ENCODE measurements at regions not wholly inside any gene's neighbourhood (a gene's known extent, or its start where the extent isn't known, plus 50 kb on each side); places are given as distances from the start of the nearest gene placed in this dataset.
"Not testable (repeated sequence)": the region's sequence is repeated elsewhere in the genome, so short reads cannot be mapped to it uniquely, and the experiment has no call there.

DNA sequence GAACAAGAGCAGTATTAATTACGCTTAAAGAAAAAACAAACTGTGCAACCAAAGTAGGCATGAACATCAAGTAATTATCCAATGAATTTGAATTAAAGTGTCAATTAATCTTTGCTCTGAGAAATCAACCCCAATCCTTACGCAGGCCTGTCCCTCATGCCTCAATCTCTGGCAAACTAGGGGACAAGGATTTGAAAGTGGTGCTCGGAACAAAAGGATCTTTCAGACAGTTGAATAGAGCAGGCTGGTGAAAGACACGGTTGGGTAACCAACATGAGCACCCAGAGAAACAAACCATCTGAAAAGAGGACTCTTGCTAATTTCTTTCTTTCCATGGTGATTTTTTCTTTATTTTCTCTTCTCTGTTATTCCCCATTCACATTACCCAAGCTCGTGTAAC is 203.5 kb upstream of the PHF14 start:
- TF ChIP-seq, protein P1, sequence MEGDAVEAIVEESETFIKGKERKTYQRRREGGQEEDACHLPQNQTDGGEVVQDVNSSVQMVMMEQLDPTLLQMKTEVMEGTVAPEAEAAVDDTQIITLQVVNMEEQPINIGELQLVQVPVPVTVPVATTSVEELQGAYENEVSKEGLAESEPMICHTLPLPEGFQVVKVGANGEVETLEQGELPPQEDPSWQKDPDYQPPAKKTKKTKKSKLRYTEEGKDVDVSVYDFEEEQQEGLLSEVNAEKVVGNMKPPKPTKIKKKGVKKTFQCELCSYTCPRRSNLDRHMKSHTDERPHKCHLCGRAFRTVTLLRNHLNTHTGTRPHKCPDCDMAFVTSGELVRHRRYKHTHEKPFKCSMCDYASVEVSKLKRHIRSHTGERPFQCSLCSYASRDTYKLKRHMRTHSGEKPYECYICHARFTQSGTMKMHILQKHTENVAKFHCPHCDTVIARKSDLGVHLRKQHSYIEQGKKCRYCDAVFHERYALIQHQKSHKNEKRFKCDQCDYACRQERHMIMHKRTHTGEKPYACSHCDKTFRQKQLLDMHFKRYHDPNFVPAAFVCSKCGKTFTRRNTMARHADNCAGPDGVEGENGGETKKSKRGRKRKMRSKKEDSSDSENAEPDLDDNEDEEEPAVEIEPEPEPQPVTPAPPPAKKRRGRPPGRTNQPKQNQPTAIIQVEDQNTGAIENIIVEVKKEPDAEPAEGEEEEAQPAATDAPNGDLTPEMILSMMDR (IDR thresholded peaks at IDR 0.05), result no peak
- TF ChIP-seq POLR2AphosphoS5 (IDR thresholded peaks at IDR 0.05), result no peak
- no peak for TF ChIP-seq POLR2A (IDR thresholded peaks at IDR 0.05)
- no peak for TF ChIP-seq EP300 (IDR thresholded peaks at IDR 0.05)
- H3K36me3 ChIP-seq, result no peaks in the 10 kb centered on the region
- no peak overlapping the region for H3K27ac ChIP-seq
- 68 to 72% methylated on average over 5 of the region's 5 CpGs for WGBS, 2 donors (ENCODE audit: low coverage in 1 of 2)
- H3K27me3 ChIP-seq, result no peaks in the 10 kb centered on the region
- no peak overlapping the region for H3K4me3 ChIP-seq
- no peak for ATAC-seq
- H3K4me1 ChIP-seq, result no peaks in the 10 kb centered on the region
- no peaks in the 10 kb centered on the region for H3K9me3 ChIP-seq

DNA sequence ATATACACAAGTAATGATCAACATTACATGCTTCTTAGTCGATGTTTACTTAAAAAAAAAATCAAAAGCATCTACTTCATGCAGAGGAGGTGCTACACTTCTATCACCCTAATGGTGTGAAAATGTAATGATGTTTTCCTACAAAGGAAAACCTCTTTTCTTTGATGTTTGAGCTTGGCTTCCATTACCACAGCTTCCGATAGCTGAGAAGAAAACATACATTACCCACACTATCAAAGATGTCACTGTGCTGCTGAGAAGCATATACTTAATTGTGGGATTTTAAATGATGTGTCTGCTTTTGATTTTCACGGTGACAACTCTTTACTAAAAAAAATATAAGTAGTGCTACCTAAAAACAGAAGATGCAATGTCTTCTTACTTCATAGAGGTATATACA is 200.2 kb upstream of the PHF14 start:
- no peak overlapping the region for H3K4me3 ChIP-seq
- no peak overlapping the region for H3K27ac ChIP-seq
- H3K4me1 ChIP-seq, result no peaks in the 10 kb centered on the region
- H3K9me3 ChIP-seq, result no peaks in the 10 kb centered on the region
- TF ChIP-seq EP300 (IDR thresholded peaks at IDR 0.05), result no peak
- TF ChIP-seq, protein P1 (IDR thresholded peaks at IDR 0.05), result no peak
- TF ChIP-seq POLR2AphosphoS5 (IDR thresholded peaks at IDR 0.05), result no peak
- no peak for TF ChIP-seq POLR2A (IDR thresholded peaks at IDR 0.05)
- 52 to 65% methylated on average over 2 to 3 of the region's 3 CpGs for WGBS, 2 donors (ENCODE audit: low coverage in 1 of 2)
- no peaks in the 10 kb centered on the region for H3K36me3 ChIP-seq
- no peak for ATAC-seq
- no peaks in the 10 kb centered on the region for H3K27me3 ChIP-seq

DNA sequence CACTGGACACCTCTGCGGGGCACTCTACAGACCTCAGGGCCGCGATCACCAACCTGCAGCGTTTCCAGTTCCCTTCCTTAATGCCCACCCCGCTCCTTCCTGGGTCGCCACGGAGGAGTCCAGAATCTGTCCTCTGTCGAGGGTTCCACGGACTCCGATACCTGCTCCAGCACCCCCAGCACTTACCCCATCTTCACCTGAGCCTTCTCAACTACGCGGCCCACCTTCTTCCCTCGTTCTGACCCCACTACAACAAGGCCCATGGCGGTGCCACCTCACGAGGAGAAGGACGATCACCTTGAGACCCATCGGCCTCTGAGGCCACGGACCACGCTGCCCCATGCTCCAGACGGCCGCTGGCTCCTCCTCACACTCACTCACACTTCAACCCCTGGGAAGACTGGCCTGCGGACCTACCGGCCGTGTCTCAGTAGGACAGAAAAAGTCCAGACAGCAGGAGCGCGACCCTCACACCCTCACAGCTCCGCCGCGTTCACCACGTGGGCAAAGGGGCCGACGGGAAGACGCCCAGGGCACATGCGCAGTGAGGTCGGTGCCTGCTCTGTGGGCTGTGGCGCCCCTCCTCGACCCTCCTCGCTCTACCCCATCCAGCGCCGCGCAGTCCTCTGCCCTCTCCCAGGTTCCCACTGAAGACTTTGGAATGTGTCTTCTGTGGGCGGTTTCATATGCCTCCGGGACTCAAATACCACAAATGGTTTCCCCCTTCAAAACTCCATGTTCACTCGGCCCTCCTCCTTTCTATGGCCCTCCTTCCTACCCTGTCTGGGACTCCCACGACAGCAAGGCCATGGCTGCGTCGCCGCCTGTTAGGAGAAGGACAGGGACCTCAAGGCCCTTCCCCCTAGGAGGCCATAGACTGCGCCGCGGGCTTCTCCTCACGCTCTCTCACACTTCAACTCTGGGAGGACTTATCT is 193.9 kb upstream of the PHF14 start:
- H3K36me3 ChIP-seq, result no peaks in the 10 kb centered on the region
- ATAC-seq, result no peak
- no peaks in the 10 kb centered on the region for H3K4me1 ChIP-seq
- no peaks in the 10 kb centered on the region for H3K9me3 ChIP-seq
- WGBS, 2 donors (ENCODE audit: low coverage in 1 of 2), result 94 to 97% methylated on average over 6 to 16 of the region's 52 CpGs
- H3K4me3 ChIP-seq, result no peak overlapping the region
- H3K27me3 ChIP-seq, result no peaks in the 10 kb centered on the region
- no peak overlapping the region for H3K27ac ChIP-seq
- TF ChIP-seq, protein P1 (IDR thresholded peaks at IDR 0.05), result no peak
- TF ChIP-seq POLR2AphosphoS5 (IDR thresholded peaks at IDR 0.05), result no peak

DNA sequence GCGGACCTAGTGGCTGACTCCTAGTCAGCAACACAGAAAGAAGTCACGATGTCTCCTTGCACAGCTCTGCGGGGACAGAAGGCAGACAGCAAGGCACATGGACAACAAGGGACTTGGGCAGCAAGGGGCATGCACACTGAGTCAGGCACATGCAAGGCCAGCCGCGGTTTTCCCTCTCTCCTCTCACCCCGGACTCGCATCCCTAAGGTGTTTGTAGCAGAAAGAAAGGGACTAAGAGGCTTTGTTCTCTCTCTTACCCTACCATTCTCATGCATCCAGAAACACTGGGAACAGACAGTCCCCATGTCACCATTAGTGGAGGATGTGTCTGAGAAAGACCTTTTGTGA is 193.3 kb upstream of the PHF14 start:
- no peaks in the 10 kb centered on the region for H3K36me3 ChIP-seq
- no peak overlapping the region for H3K27ac ChIP-seq
- TF ChIP-seq EP300 (IDR thresholded peaks at IDR 0.05) (no peak), POLR2A (IDR thresholded peaks at IDR 0.05) (no peak), POLR2AphosphoS5 (IDR thresholded peaks at IDR 0.05) (no peak)
- TF ChIP-seq, protein P1 (IDR thresholded peaks at IDR 0.05), result no peak
- WGBS, 2 donors (ENCODE audit: low coverage in 1 of 2), result 70% methylated on average over 5 of the region's 7 CpGs; no CpG with 5 or more reads in 1 of the 2 donors
- no peaks in the 10 kb centered on the region for H3K9me3 ChIP-seq
- H3K27me3 ChIP-seq, result no peaks in the 10 kb centered on the region
- no peak overlapping the region for H3K4me3 ChIP-seq
- ATAC-seq, result no peak
- H3K4me1 ChIP-seq, result no peaks in the 10 kb centered on the region

DNA sequence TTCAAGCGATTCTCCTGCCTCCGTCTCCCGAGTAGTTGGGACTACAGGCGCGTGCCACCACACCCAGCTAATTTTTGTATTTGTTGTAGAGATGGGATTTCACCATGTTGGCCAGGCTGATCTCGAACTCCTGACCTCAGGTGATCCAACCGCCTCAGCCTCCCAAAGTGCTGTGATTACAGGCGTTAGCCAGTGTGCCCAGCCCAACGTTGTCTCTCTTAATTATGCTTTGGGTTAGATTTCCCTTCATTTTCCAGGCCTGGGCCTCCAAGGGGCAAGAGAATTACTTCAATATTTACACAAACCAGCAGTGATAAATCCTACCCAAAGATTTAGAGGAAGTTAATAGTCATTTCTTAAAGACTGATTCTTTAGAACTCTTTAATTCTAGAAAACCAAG is 186.7 kb upstream of the PHF14 start:
- H3K4me1 ChIP-seq, H3K9me3 ChIP-seq, H3K4me3 ChIP-seq, H3K36me3 ChIP-seq, H3K27ac ChIP-seq, H3K27me3 ChIP-seq, ATAC-seq: not testable (repeated sequence)
- WGBS, 2 donors (ENCODE audit: low coverage in 1 of 2), result 62 to 85% methylated on average over 4 to 9 of the region's 9 CpGs
